Keratinocyte (primary cell): ENCODE measurements at regions not wholly inside any gene's neighbourhood (a gene's known extent, or its start where the extent isn't known, plus 50 kb on each side); places are given as distances from the start of the nearest gene placed in this dataset.
A peak's percentile ranks its signal among the peaks of the same experiment; 100 is the strongest.

Source experiments
- DNase-seq: peaks from one replicate; pipeline ENCODE4 v3.0.0-alpha.2; 2011; ENCODE audit warnings: low read depth, missing footprints, low spot score
- FAIRE-seq: peaks from 2 replicates; lab custom pipeline; 2011; peaks lifted over from hg19 to GRCh38; lab: Jason Lieb, UNC
- H2AFZ ChIP-seq: 2 replicates; pipeline ENCODE4 v1.6.0; 2012; ENCODE audit warnings: low read length, control low read depth, inconsistent platforms; ENCODE audit not compliant: control insufficient read depth
- H3K27ac ChIP-seq: 2 replicates; pipeline ENCODE4 v1.5.1; 2011; ENCODE audit warnings: low read length; ENCODE audit not compliant: control insufficient read depth, insufficient read depth
- H3K27me3 ChIP-seq: 3 replicates; pipeline ENCODE4 v1.6.0; 2011; ENCODE audit warnings: low read length; ENCODE audit not compliant: control insufficient read depth, insufficient read depth; ENCODE audit errors: extremely low read depth
- H3K36me3 ChIP-seq, 2 experiments: 2 replicates in 1 of 2; 3 replicates in 1 of 2; pipeline ENCODE4 v1.5.1; 2011; ENCODE audit warnings: low read length in 2 of 2, mild to moderate bottlenecking in 1 of 2; ENCODE audit not compliant: control insufficient read depth in 2 of 2, insufficient read depth in 2 of 2; ENCODE audit errors: extremely low read depth in 1 of 2
- H3K4me1 ChIP-seq: 3 replicates; pipeline ENCODE4 v1.5.1; 2011; ENCODE audit warnings: low read length; ENCODE audit not compliant: control insufficient read depth, insufficient read depth; ENCODE audit errors: extremely low read depth
- H3K4me2 ChIP-seq: 3 replicates; pipeline ENCODE4 v1.6.0; 2011; ENCODE audit warnings: low read depth, low read length; ENCODE audit not compliant: control insufficient read depth, insufficient read depth; ENCODE audit errors: extremely low read depth
- H3K4me3 ChIP-seq, 3 experiments: fragments of 200-600 bp in 1 of 3; sonication (generic) in 1 of 3; 2 replicates in 2 of 3; 3 replicates in 1 of 3; pipeline ENCODE4 v1.5.1; 2011 to 2016; ENCODE audit warnings: low read length in 3 of 3, mild to moderate bottlenecking in 3 of 3, control low read depth in 2 of 3, inconsistent platforms in 1 of 3, low read depth in 1 of 3, mixed read lengths in 1 of 3, mixed run types in 1 of 3, moderate library complexity in 1 of 3; ENCODE audit not compliant: control insufficient read depth in 2 of 3, insufficient read depth in 2 of 3; ENCODE audit errors: extremely low read depth in 1 of 3
- H3K79me2 ChIP-seq: 2 replicates; pipeline ENCODE4 v1.6.0; 2012; ENCODE audit warnings: low read length; ENCODE audit not compliant: control insufficient read depth, insufficient read depth
- H3K9ac ChIP-seq: 3 replicates; pipeline ENCODE4 v1.6.0; 2011; ENCODE audit warnings: low read length; ENCODE audit not compliant: control insufficient read depth, insufficient read depth; ENCODE audit errors: extremely low read depth
- H3K9me1 ChIP-seq: 3 replicates; pipeline ENCODE4 v1.6.0; 2011; ENCODE audit warnings: low read length; ENCODE audit not compliant: control insufficient read depth, insufficient read depth; ENCODE audit errors: extremely low read depth
- H3K9me3 ChIP-seq: 2 replicates; pipeline ENCODE4 v1.5.1; 2012; ENCODE audit warnings: low read depth, low read length; ENCODE audit not compliant: control insufficient read depth
- H4K20me1 ChIP-seq: 3 replicates; pipeline ENCODE4 v1.6.0; 2011; ENCODE audit warnings: low read length; ENCODE audit not compliant: control insufficient read depth, insufficient read depth; ENCODE audit errors: extremely low read depth
- CTCF ChIP-seq, 3 experiments: IDR thresholded peaks in 1 of 3; conservative IDR thresholded peaks in 1 of 3; optimal IDR thresholded peaks in 1 of 3; 2 replicates in 2 of 3; 3 replicates in 1 of 3; pipeline versions ENCODE3 to v1.5.1; 2011; ENCODE audit warnings: low read length in 3 of 3, mild to moderate bottlenecking in 3 of 3, moderate library complexity in 2 of 3, control low read depth in 1 of 3, inconsistent platforms in 1 of 3; ENCODE audit not compliant: insufficient read depth in 2 of 3; ENCODE audit errors: extremely low read depth in 1 of 3
- EZH2 ChIP-seq: IDR thresholded peaks from one replicate; pipeline ENCODE4 v1.6.1; 2012; ENCODE audit warnings: inconsistent platforms, mild to moderate bottlenecking, low read length, moderate library complexity
- dilution Hi-C: fragments of 300-500 bp; cut with MboI; formaldehyde crosslinking; loops from one replicate; pipeline ENCODE4 v1.7.0; 2020; ENCODE audit warnings: low sequenced_read_pairs; ENCODE audit not compliant: extremely low pct_ligation_motif_present

- Histone ChIP-seq H3K4me2 (peak overlapping the region; percentile 19), H3K27me3 (no peaks in the 10 kb centered on the region), H3K79me2 (no peaks in the 10 kb centered on the region), H3K4me1 (peaks cover 33% of the 10 kb centered on the region), H3K36me3 (no peaks in the 10 kb centered on the region), H3K9me1 (peaks cover 2% of the 10 kb centered on the region), H3K9me3 (no peaks in the 10 kb centered on the region), H3K27ac (peak overlapping the region; percentile 86), H4K20me1 (no peaks in the 10 kb centered on the region), H3K9ac (peak overlapping the region; percentile 52), H3K4me3 (peak overlapping the region in 1 of 3 experiments; percentile 22), H2AFZ (peak overlapping the region; percentile 54)
- TF ChIP-seq CTCF (optimal IDR thresholded peaks at IDR 0.05 in 1 of 3, IDR thresholded peaks at IDR 0.05 in 1 of 3, conservative IDR thresholded peaks at IDR 0.05 in 1 of 3; ENCODE audit: extremely low read depth in 1 of 3, insufficient read depth in 2 of 3, low read length in 3 of 3), result no peak
- FAIRE-seq (peak; percentile 32), DNase-seq (no peak)
- dilution Hi-C loops, result no loop called here
These were observed 123.3 kb downstream of the SLC38A6 start for GRCh38 chr14:61104358-61104757.

GRCh38 chr14:61103541-61104339 is 122.7 kb downstream of the SLC38A6 start:
- Histone ChIP-seq H3K79me2 (no peaks in the 10 kb centered on the region), H3K4me1 (peaks cover 36% of the 10 kb centered on the region), H3K27me3 (no peaks in the 10 kb centered on the region), H3K36me3 (no peaks in the 10 kb centered on the region), H3K4me2 (peak overlapping the region; percentile 19), H3K9me3 (no peaks in the 10 kb centered on the region), H3K4me3 (peak overlapping the region in 1 of 3 experiments; percentile 22), H3K27ac (peak overlapping the region; percentile 86), H2AFZ (peak overlapping the region; percentile 54), H3K9ac (peak overlapping the region; percentile 53), H4K20me1 (no peaks in the 10 kb centered on the region), H3K9me1 (peaks cover 2% of the 10 kb centered on the region)
- peak; percentile 80 for FAIRE-seq
- dilution Hi-C loops, result no loop called here
- TF ChIP-seq CTCF (optimal IDR thresholded peaks at IDR 0.05 in 1 of 3, IDR thresholded peaks at IDR 0.05 in 1 of 3, conservative IDR thresholded peaks at IDR 0.05 in 1 of 3; ENCODE audit: extremely low read depth in 1 of 3, insufficient read depth in 2 of 3, low read length in 3 of 3) (no peak), EZH2 (no peak)
- DNase-seq, result peak; percentile 69
